HCT116 (cell line): ENCODE measurements at regions not wholly inside any gene's neighbourhood (a gene's known extent, or its start where the extent isn't known, plus 50 kb on each side); places are given as distances from the start of the nearest gene placed in this dataset.

Experiments
- ATAC-seq: fragments of 200-7000 bp; cut with Tn5 transposase; 2 replicates; pipeline ENCODE4 v1.9.1; 2020; ENCODE audit warnings: mild to moderate bottlenecking, moderate library complexity
- BruUV-seq: library from RNA; stranded (reverse); fragments of 400-500 nt; replicated peaks from 2 replicates; lab custom pipeline; 2021; lab: Mats Ljungman, UMichigan
- CTCF ChIA-PET: fragments of 300-600 bp; sonication (Branson Sonifier 250); formaldehyde crosslinking; loops from one replicate; lab custom pipeline; 2021; ENCODE audit warnings: antibody characterized with exemption; lab: Charles Lee
- POLR2A ChIA-PET: fragments of 300-600, 350-600 bp; sonication (Branson Sonifier 250); formaldehyde crosslinking; loops from one replicate; lab custom pipeline; 2021; ENCODE audit warnings: antibody characterized with exemption; lab: Charles Lee
- RAD21 ChIA-PET, 2 experiments: fragments of 300-600 bp; sonication (Branson Sonifier 250); formaldehyde crosslinking; loops; one replicate each; lab custom pipeline; 2023; ENCODE audit warnings: low total read pairs in 2 of 2; ENCODE audit not compliant: uncharacterized antibody in 2 of 2, unreplicated experiment in 2 of 2, low non-redundant PET in 1 of 2; lab: Charles Lee
- DNase-seq: peaks from one replicate; pipeline ENCODE4 v3.0.0-alpha.2; 2010; ENCODE audit warnings: low read depth, low spot score
- H2AFZ ChIP-seq: fragments of 200-600 bp; shearing (Covaris generic), sonication (generic); 2 replicates; pipeline ENCODE4 v1.6.1; 2017; ENCODE audit warnings: low read depth, mixed run types, mixed read lengths, antibody characterized with exemption, low read length; ENCODE audit not compliant: poor library complexity, severe bottlenecking
- H3K27ac ChIP-seq: 2 replicates; pipeline ENCODE4 v1.5.1; 2012; ENCODE audit warnings: low read depth, low read length
- H3K27me3 ChIP-seq: fragments of 200-600 bp; sonication (generic); 2 replicates; pipeline ENCODE4 v1.6.1; 2016; ENCODE audit warnings: mixed run types, low read length, mixed read lengths; ENCODE audit not compliant: insufficient read depth
- H3K36me3 ChIP-seq, 2 experiments: fragments of 200-500 bp in 1 of 2; fragments of 200-600 bp in 1 of 2; sonication (Bioruptor generic) in 1 of 2; sonication (generic) in 1 of 2; 2 replicates each; pipeline versions ENCODE4 v1.5.1 to v1.6.1; 2014 to 2016; ENCODE audit warnings: low read length in 2 of 2, inconsistent platforms in 1 of 2, mixed read lengths in 1 of 2, mixed run types in 1 of 2; ENCODE audit not compliant: insufficient read depth in 2 of 2, control insufficient read depth in 1 of 2
- H3K4me1 ChIP-seq, 2 experiments: fragments of 200-600 bp in 1 of 2; sonication (generic) in 1 of 2; 2 replicates each; pipeline versions ENCODE4 v1.5.1 to v1.6.1; 2012 to 2017; ENCODE audit warnings: low read length in 2 of 2, inconsistent platforms in 1 of 2, mild to moderate bottlenecking in 1 of 2, mixed read lengths in 1 of 2, mixed run types in 1 of 2, moderate library complexity in 1 of 2; ENCODE audit not compliant: insufficient read depth in 2 of 2, control insufficient read depth in 1 of 2
- H3K4me2 ChIP-seq: fragments of 200-600 bp; sonication (generic); 2 replicates; pipeline ENCODE4 v1.6.1; 2017; ENCODE audit warnings: mixed run types, low read length, mixed read lengths
- H3K4me3 ChIP-seq, 2 experiments: fragments of 200-600 bp in 1 of 2; sonication (generic) in 1 of 2; replicated peaks in 1 of 2; 2 replicates each; pipeline ENCODE4 v1.5.1; 2011 to 2016; ENCODE audit warnings: low read length in 2 of 2, control low read depth in 1 of 2, low read depth in 1 of 2, mild to moderate bottlenecking in 1 of 2, mixed read lengths in 1 of 2, mixed run types in 1 of 2
- H3K79me2 ChIP-seq: fragments of 200-600 bp; sonication (generic); 2 replicates; pipeline ENCODE4 v1.6.1; 2017; ENCODE audit warnings: mild to moderate bottlenecking, mixed run types, low read length, moderate library complexity, mixed read lengths; ENCODE audit not compliant: insufficient read depth
- H3K9ac ChIP-seq: fragments of 200-600 bp; sonication (generic); 2 replicates; pipeline ENCODE4 v1.6.1; 2016; ENCODE audit warnings: low read length, mixed read lengths
- H3K9me2 ChIP-seq: fragments of 200-600 bp; sonication (generic), shearing (Covaris generic); 2 replicates; pipeline ENCODE4 v1.6.1; 2017; ENCODE audit warnings: mixed run types, mild to moderate bottlenecking, moderate library complexity; ENCODE audit not compliant: insufficient read depth
- H3K9me3 ChIP-seq, 2 experiments: fragments of 200-500 bp in 1 of 2; fragments of 200-600 bp in 1 of 2; sonication (Bioruptor generic) in 1 of 2; sonication (generic) in 1 of 2; 2 replicates each; pipeline ENCODE4 v1.6.1; 2014 to 2017; ENCODE audit warnings: low read length in 2 of 2, mixed read lengths in 2 of 2, inconsistent platforms in 1 of 2, low read depth in 1 of 2, mild to moderate bottlenecking in 1 of 2, mixed run types in 1 of 2, moderate library complexity in 1 of 2; ENCODE audit not compliant: control insufficient read depth in 1 of 2, insufficient read depth in 1 of 2
- H4K20me1 ChIP-seq: fragments of 200-600 bp; sonication (generic), shearing (Covaris generic); 2 replicates; pipeline ENCODE4 v1.6.1; 2017; ENCODE audit warnings: mixed run types, mild to moderate bottlenecking, moderate library complexity; ENCODE audit not compliant: insufficient read depth
- ATF3 ChIP-seq: IDR thresholded peaks from 2 replicates; pipeline ENCODE4 v1.6.1; 2012
- CBX3 ChIP-seq: IDR thresholded peaks from 2 replicates; pipeline ENCODE4 v1.6.1; 2012; ENCODE audit warnings: low read depth
- CEBPB ChIP-seq: IDR thresholded peaks from 2 replicates; pipeline ENCODE4 v1.6.1; 2012; ENCODE audit warnings: low read depth
- EGR1 ChIP-seq: IDR thresholded peaks from 2 replicates; pipeline ENCODE4 v1.6.1; 2012; ENCODE audit warnings: low read depth
- ELF1 ChIP-seq: IDR thresholded peaks from 2 replicates; pipeline ENCODE4 v1.6.1; 2012; ENCODE audit warnings: low read depth, borderline replicate concordance
- EZH2 ChIP-seq: fragments of 200-600 bp; sonication (generic); IDR thresholded peaks from 2 replicates; pipeline ENCODE4 v1.6.1; 2017; ENCODE audit warnings: antibody characterized with exemption, mixed run types
- EZH2phosphoT487 ChIP-seq: fragments of 200-600 bp; IDR thresholded peaks from 2 replicates; pipeline ENCODE4 v1.6.1; 2018; ENCODE audit warnings: antibody characterized with exemption, borderline replicate concordance
- FOSL1 ChIP-seq: IDR thresholded peaks from 2 replicates; pipeline ENCODE4 v1.6.1; 2012; ENCODE audit warnings: low read depth
- JUND ChIP-seq: IDR thresholded peaks from 2 replicates; pipeline ENCODE4 v1.6.1; 2012
- MAX ChIP-seq: IDR thresholded peaks from 2 replicates; pipeline ENCODE4 v1.6.1; 2012
- POLR2A ChIP-seq: IDR thresholded peaks from 2 replicates; pipeline ENCODE4 v1.7.0; 2011; ENCODE audit warnings: borderline replicate concordance; ENCODE audit not compliant: insufficient read depth, insufficient read length; ENCODE audit errors: extremely low read depth
- RAD21 ChIP-seq: IDR thresholded peaks from 2 replicates; pipeline ENCODE4 v1.6.1; 2012; ENCODE audit warnings: low read depth, mild to moderate bottlenecking
- SIN3A ChIP-seq: IDR thresholded peaks from 2 replicates; pipeline ENCODE4 v1.6.1; 2012; ENCODE audit warnings: low read depth
- SP1 ChIP-seq: IDR thresholded peaks from 2 replicates; pipeline ENCODE4 v1.6.1; 2012; ENCODE audit warnings: low read depth
- SRF ChIP-seq: IDR thresholded peaks from 2 replicates; pipeline ENCODE4 v1.6.1; 2012; ENCODE audit warnings: low read depth
- TCF7L2 ChIP-seq: IDR thresholded peaks from 2 replicates; pipeline ENCODE4 v1.7.0; 2011; ENCODE audit warnings: borderline replicate concordance, inconsistent platforms; ENCODE audit not compliant: insufficient read depth, insufficient read length; ENCODE audit errors: extremely low read depth
- YY1 ChIP-seq: IDR thresholded peaks from 2 replicates; pipeline ENCODE4 v1.6.1; 2011; ENCODE audit warnings: low read length, low read depth, moderate library complexity, mild to moderate bottlenecking; ENCODE audit not compliant: insufficient replicate concordance; ENCODE audit errors: extremely low read depth
- ZNF274 ChIP-seq: fragments of 200-500 bp; sonication (Bioruptor generic); IDR thresholded peaks from 2 replicates; pipeline ENCODE4 v1.6.1; 2014; ENCODE audit warnings: mild to moderate bottlenecking, low read depth, low read length, inconsistent platforms
- intact Hi-C: fragments of 100-400 bp; cut with micrococcal nuclease; formaldehyde crosslinking; loops from 2 replicates; pipeline ENCODE4 v1.10.0; 2022
- TF ChIP-seq, protein P1 (sequence below), 3 experiments: fragments of 200-600 bp in 1 of 3; sonication (generic) in 1 of 3; IDR thresholded peaks in 2 of 3; conservative IDR thresholded peaks in 1 of 3; 2 replicates each; pipeline ENCODE4 v1.5.1; 2012 to 2017; ENCODE audit warnings: low read depth in 2 of 3, low read length in 2 of 3, antibody characterized with exemption in 1 of 3, borderline replicate concordance in 1 of 3, control low read depth in 1 of 3, mild to moderate bottlenecking in 1 of 3, mixed read lengths in 1 of 3, mixed run types in 1 of 3, moderate library complexity in 1 of 3; ENCODE audit not compliant: insufficient read depth in 1 of 3
- TF ChIP-seq, protein P2 (sequence below): IDR thresholded peaks from 2 replicates; pipeline ENCODE4 v1.6.1; 2012; ENCODE audit warnings: low read depth

- intact Hi-C loops = no loop called here
- Histone ChIP-seq H3K9ac (no peak overlapping the region), H2AFZ (no peak overlapping the region), H3K79me2 (no peaks in the 10 kb centered on the region), H3K27ac (no peak overlapping the region), H3K4me2 (no peak overlapping the region), H4K20me1 (no peaks in the 10 kb centered on the region), H3K9me2 (no peaks in the 10 kb centered on the region), H3K9me3 (no peaks in the 10 kb centered on the region), H3K27me3 (no peaks in the 10 kb centered on the region), H3K4me1 (peaks cover 12 to 19% of the 10 kb centered on the region in 2 experiments), H3K36me3 (no peaks in the 10 kb centered on the region), H3K4me3 (no peak overlapping the region)
- ChIA-PET POLR2A (no interaction called here), CTCF (no interaction called here), RAD21 (no interaction called here)
- ATAC-seq (no peak), DNase-seq (no peak)
- TF ChIP-seq JUND = no peak
- TF ChIP-seq SRF = no peak
- TF ChIP-seq POLR2A = no peak
- no peak for TF ChIP-seq EZH2
- TF ChIP-seq, protein P1, sequence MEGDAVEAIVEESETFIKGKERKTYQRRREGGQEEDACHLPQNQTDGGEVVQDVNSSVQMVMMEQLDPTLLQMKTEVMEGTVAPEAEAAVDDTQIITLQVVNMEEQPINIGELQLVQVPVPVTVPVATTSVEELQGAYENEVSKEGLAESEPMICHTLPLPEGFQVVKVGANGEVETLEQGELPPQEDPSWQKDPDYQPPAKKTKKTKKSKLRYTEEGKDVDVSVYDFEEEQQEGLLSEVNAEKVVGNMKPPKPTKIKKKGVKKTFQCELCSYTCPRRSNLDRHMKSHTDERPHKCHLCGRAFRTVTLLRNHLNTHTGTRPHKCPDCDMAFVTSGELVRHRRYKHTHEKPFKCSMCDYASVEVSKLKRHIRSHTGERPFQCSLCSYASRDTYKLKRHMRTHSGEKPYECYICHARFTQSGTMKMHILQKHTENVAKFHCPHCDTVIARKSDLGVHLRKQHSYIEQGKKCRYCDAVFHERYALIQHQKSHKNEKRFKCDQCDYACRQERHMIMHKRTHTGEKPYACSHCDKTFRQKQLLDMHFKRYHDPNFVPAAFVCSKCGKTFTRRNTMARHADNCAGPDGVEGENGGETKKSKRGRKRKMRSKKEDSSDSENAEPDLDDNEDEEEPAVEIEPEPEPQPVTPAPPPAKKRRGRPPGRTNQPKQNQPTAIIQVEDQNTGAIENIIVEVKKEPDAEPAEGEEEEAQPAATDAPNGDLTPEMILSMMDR (IDR thresholded peaks at IDR 0.05 in 2 of 3, conservative IDR thresholded peaks at IDR 0.05 in 1 of 3; ENCODE audit: borderline replicate concordance in 1 of 3, insufficient read depth in 1 of 3, low read depth in 2 of 3, low read length in 2 of 3) = no peak
- TF ChIP-seq YY1 = no peak
- TF ChIP-seq EGR1 = no peak
- TF ChIP-seq SP1 = no peak
- no peak for TF ChIP-seq EZH2phosphoT487
- TF ChIP-seq, protein P2, sequence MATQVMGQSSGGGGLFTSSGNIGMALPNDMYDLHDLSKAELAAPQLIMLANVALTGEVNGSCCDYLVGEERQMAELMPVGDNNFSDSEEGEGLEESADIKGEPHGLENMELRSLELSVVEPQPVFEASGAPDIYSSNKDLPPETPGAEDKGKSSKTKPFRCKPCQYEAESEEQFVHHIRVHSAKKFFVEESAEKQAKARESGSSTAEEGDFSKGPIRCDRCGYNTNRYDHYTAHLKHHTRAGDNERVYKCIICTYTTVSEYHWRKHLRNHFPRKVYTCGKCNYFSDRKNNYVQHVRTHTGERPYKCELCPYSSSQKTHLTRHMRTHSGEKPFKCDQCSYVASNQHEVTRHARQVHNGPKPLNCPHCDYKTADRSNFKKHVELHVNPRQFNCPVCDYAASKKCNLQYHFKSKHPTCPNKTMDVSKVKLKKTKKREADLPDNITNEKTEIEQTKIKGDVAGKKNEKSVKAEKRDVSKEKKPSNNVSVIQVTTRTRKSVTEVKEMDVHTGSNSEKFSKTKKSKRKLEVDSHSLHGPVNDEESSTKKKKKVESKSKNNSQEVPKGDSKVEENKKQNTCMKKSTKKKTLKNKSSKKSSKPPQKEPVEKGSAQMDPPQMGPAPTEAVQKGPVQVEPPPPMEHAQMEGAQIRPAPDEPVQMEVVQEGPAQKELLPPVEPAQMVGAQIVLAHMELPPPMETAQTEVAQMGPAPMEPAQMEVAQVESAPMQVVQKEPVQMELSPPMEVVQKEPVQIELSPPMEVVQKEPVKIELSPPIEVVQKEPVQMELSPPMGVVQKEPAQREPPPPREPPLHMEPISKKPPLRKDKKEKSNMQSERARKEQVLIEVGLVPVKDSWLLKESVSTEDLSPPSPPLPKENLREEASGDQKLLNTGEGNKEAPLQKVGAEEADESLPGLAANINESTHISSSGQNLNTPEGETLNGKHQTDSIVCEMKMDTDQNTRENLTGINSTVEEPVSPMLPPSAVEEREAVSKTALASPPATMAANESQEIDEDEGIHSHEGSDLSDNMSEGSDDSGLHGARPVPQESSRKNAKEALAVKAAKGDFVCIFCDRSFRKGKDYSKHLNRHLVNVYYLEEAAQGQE = no peak
- TF ChIP-seq FOSL1 = no peak
- no peak for TF ChIP-seq SIN3A
- TF ChIP-seq CEBPB = no peak
- no peak for TF ChIP-seq ATF3
- no peak for TF ChIP-seq ZNF274
- no peak for TF ChIP-seq TCF7L2
- TF ChIP-seq CBX3 = no peak
- no peak for TF ChIP-seq RAD21
- no peak for TF ChIP-seq MAX
- no peak for TF ChIP-seq ELF1
- no TSS peak for BruUV-seq
These were observed 54.9 kb upstream of the PPP2R5A start for GRCh38 chr1:212230329-212230728.
